LNCaP clone FGC (cell line): ENCODE measurements at regions not wholly inside any gene's neighbourhood (a gene's known extent, or its start where the extent isn't known, plus 50 kb on each side); places are given as distances from the start of the nearest gene placed in this dataset.
"Not testable (repeated sequence)": the region's sequence is repeated elsewhere in the genome, so short reads cannot be mapped to it uniquely, and the experiment has no call there.

Experiments
- DNase-seq: peaks from one replicate; pipeline ENCODE4 v3.0.0-alpha.2; 2011; ENCODE audit warnings: low read depth
- H3K4me3 ChIP-seq: 2 replicates; pipeline ENCODE4 v1.5.1; 2011; ENCODE audit warnings: mild to moderate bottlenecking, low read depth, low read length, control low read depth
- CTCF ChIP-seq: IDR thresholded peaks from 2 replicates; pipeline ENCODE4 v1.5.1; 2012; ENCODE audit warnings: mild to moderate bottlenecking; ENCODE audit not compliant: control insufficient read depth, insufficient read depth; ENCODE audit errors: extremely low read depth

DNA sequence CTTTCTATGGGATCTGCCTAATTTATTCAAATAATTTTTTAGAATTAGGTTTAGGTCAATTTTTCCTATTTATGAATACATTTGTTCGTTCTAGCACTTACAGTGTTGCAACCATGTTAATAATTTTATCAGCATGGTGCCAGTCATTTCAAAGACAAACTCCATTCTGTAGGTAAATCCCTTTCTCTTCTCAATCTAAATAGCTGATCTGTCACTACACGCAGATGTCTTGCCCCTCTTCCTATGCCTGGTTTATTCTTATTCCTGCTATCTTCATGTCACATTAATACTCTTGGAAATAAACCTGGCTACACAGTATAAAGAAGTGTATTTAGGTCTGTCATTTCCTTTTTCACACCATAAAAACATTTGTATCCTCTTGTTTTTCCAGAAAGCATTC is 1172.4 kb downstream of the BRINP3 start:
- DNase-seq = no peak
- H3K4me3 ChIP-seq = no peak overlapping the region
- no peak for TF ChIP-seq CTCF

GRCh38 chr1:189311915-189312314 is 1165.7 kb downstream of the BRINP3 start:
- TF ChIP-seq CTCF = no peak
- no peak overlapping the region for H3K4me3 ChIP-seq
- DNase-seq = no peak

DNA sequence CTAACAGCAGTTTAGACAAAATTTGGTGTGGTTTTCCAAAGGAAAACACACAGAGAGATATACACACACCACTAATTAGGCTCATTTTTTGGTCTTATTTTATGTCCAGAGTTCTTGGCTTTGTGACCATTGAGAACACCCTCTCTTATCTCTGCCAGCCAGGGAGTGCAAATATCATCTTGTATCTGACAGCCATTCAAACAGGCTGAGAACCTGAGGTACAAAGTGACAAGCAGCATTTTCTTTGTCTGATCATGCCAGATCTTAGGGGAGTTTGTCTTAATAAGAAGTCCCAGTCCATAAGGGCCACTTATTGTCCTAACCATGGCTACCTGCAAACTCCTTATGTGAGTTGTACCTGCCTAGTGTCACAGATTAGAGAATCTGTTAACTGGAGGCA is 1165.2 kb downstream of the BRINP3 start:
- H3K4me3 ChIP-seq = no peak overlapping the region
- DNase-seq = no peak
- TF ChIP-seq CTCF = no peak

- TF ChIP-seq CTCF = no peak
- no peak for DNase-seq
- H3K4me3 ChIP-seq = no peak overlapping the region
Measured at GRCh38 chr1:189313488-189313887, 1164.2 kb downstream of the BRINP3 start.

DNA sequence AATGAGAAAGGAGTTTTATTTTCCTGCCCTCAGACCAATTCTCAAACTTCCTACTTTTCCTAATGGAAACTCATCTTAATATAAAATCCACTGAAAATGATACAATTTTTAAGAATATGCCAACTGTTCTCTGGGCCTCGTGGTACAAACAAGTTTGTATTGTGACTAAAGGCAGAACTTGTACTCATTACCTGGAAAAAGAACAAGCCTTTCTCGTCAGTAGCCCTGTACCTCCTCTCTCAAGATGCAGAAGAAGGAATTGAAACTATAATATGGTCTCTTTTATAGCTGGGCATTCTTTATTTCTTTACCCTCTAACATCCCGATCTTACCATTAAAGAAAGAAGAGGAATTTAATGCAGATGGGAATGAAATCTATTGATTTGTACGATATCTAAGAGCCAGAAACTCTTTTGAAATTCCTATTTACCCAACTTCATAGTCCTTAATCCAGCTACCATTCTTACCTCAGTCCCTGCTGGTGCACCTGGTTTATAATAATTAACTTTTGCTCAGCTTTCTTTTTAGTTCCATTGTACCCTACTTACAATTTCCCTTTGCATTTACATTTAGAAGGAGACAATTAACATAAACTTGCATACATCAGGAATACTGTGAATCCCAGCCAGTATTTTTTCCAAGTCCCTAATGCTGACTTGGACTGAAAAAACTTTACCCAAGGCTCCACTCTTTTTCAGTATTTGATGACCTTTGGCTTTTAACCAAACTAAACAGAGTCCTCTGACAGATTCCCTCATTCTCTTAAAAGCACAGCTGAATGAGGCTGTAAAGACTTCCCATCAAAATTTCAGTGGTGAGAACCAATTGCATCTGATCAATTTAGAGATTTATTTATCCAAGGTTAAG is 1162.4 kb downstream of the BRINP3 start:
- no peak for DNase-seq
- TF ChIP-seq CTCF = no peak
- H3K4me3 ChIP-seq = no peak overlapping the region

DNA sequence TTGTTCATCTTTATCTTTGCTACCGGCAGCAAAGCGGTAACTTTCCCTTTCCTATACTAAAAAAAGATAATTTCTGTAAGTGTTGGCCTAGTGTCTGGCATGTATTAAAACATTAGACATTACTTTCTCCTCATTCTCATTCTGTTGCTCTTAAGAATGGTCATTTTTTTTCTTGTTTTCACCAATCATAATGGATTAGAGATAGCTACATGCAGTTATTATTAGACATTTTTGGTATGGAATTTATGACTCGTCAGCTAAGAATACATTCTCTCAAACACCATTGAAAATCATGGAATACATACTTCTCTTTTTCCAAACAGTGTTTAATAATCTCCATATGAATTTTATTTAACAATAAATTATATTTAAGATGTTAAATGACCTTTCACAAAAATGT is 1154.6 kb downstream of the BRINP3 start:
- TF ChIP-seq CTCF = no peak
- no peak for DNase-seq
- H3K4me3 ChIP-seq = no peak overlapping the region

DNA sequence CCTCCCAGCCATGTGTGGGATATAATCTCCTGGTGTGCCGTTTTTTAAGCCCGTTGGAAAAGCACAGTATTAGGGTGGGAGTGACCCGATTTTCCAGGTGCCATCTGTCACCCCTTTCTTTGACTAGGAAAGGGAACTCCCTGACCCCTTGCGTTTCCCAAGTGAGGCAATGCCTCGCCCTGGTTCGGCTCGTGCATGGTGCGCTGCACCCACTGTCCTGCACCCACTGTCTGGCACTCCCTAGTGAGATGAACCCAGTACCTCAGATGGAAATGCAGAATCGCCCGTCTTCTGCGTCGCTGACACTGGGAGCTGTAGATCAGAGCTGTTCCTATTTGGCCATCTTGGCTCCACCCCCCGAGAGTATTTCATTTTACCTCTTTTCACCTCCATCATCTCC is 1146.6 kb downstream of the BRINP3 start:
- DNase-seq, H3K4me3 ChIP-seq: not testable (repeated sequence)
